Endothelial cell of umbilical vein (primary cell): ENCODE measurements at regions not wholly inside any gene's neighbourhood (a gene's known extent, or its start where the extent isn't known, plus 50 kb on each side); places are given as distances from the start of the nearest gene placed in this dataset.

Experiments used
- BruUV-seq: library from RNA; stranded (reverse); fragments of 400-500 nt; replicated peaks from 2 replicates; lab custom pipeline; 2021; lab: Mats Ljungman, UMichigan
- CTCF ChIA-PET: fragments of 300-600, 350-600 bp; sonication (Branson Sonifier 250); formaldehyde crosslinking; loops from one replicate; lab custom pipeline; 2021; ENCODE audit warnings: antibody characterized with exemption, inconsistent platforms; lab: Charles Lee
- POLR2A ChIA-PET: fragments of 300-600, 350-600 bp; sonication (Branson Sonifier 250); formaldehyde crosslinking; loops from one replicate; lab custom pipeline; 2021; ENCODE audit warnings: antibody characterized with exemption, inconsistent platforms; lab: Charles Lee
- DNase-seq: peaks from one replicate; pipeline ENCODE4 v3.0.0-alpha.2; 2011; ENCODE audit warnings: low read depth, low spot score
- FAIRE-seq: peaks from 2 replicates; lab custom pipeline; 2011; peaks lifted over from hg19 to GRCh38; lab: Jason Lieb, UNC
- H2AFZ ChIP-seq: 2 replicates; pipeline ENCODE4 v1.6.0; 2012; ENCODE audit warnings: low read depth, low read length, control low read depth, inconsistent platforms
- H3K27ac ChIP-seq: 2 replicates; pipeline ENCODE4 v1.5.1; 2011; ENCODE audit warnings: low read depth, mild to moderate bottlenecking, control low read depth, low read length, moderate library complexity; ENCODE audit not compliant: insufficient read depth
- H3K27me3 ChIP-seq, 2 experiments: 2 replicates each; pipeline versions ENCODE4 v1.6.0 to v1.6.1; 2011; ENCODE audit warnings: low read length in 2 of 2, mixed read lengths in 1 of 2; ENCODE audit not compliant: control insufficient read depth in 2 of 2, insufficient read depth in 2 of 2
- H3K36me3 ChIP-seq, 2 experiments: 2 replicates in 1 of 2; 3 replicates in 1 of 2; pipeline ENCODE4 v1.5.1; 2011; ENCODE audit warnings: low read length in 2 of 2, mild to moderate bottlenecking in 1 of 2, moderate library complexity in 1 of 2; ENCODE audit not compliant: control insufficient read depth in 2 of 2, insufficient read depth in 2 of 2; ENCODE audit errors: extremely low read depth in 1 of 2
- H3K4me1 ChIP-seq: 3 replicates; pipeline ENCODE4 v1.5.1; 2011; ENCODE audit warnings: mild to moderate bottlenecking, low read length; ENCODE audit not compliant: control insufficient read depth, insufficient read depth; ENCODE audit errors: extremely low read depth
- H3K4me2 ChIP-seq: 2 replicates; pipeline ENCODE4 v1.6.1; 2011; ENCODE audit warnings: low read length, control low read depth, mixed read lengths; ENCODE audit not compliant: insufficient read depth
- H3K4me3 ChIP-seq, 3 experiments: fragments of 200-600 bp in 1 of 3; sonication (generic), shearing (Covaris generic) in 1 of 3; replicated peaks in 1 of 3; 2 replicates each; pipeline ENCODE4 v1.5.1; 2011 to 2016; ENCODE audit warnings: control low read depth in 3 of 3, low read length in 3 of 3, mild to moderate bottlenecking in 2 of 3, inconsistent platforms in 1 of 3, low read depth in 1 of 3, moderate library complexity in 1 of 3; ENCODE audit not compliant: insufficient read depth in 1 of 3
- H3K79me2 ChIP-seq: 2 replicates; pipeline ENCODE4 v1.6.0; 2012; ENCODE audit warnings: low read length, inconsistent platforms; ENCODE audit not compliant: control insufficient read depth, insufficient read depth
- H3K9ac ChIP-seq: replicated peaks from 2 replicates; pipeline ENCODE3; 2011; ENCODE audit warnings: low read length, control low read depth; ENCODE audit not compliant: insufficient read depth; ENCODE audit errors: extremely low read depth
- H3K9me1 ChIP-seq: replicated peaks from 3 replicates; pipeline ENCODE4 v1.6.0; 2011; ENCODE audit warnings: mild to moderate bottlenecking, low read length; ENCODE audit not compliant: control insufficient read depth, insufficient read depth; ENCODE audit errors: extremely low read depth
- H3K9me3 ChIP-seq: replicated peaks from 2 replicates; pipeline ENCODE4 v1.5.1; 2012; ENCODE audit warnings: low read length, inconsistent platforms; ENCODE audit not compliant: control insufficient read depth, insufficient read depth
- H4K20me1 ChIP-seq: replicated peaks from 2 replicates; pipeline ENCODE3; 2011; ENCODE audit warnings: mild to moderate bottlenecking, low read length; ENCODE audit not compliant: control insufficient read depth, insufficient read depth; ENCODE audit errors: extremely low read depth
- EZH2 ChIP-seq: IDR thresholded peaks from 2 replicates; pipeline ENCODE4 v1.6.1; 2012; ENCODE audit warnings: borderline replicate concordance, low read depth, mild to moderate bottlenecking, moderate library complexity, low read length, inconsistent platforms; ENCODE audit not compliant: severe bottlenecking
- FOS ChIP-seq: IDR thresholded peaks from 2 replicates; pipeline ENCODE4 v1.6.1; 2011; ENCODE audit warnings: mild to moderate bottlenecking, low read length, moderate library complexity, borderline replicate concordance; ENCODE audit not compliant: insufficient read depth
- GATA2 ChIP-seq: IDR thresholded peaks from 2 replicates; pipeline ENCODE4 v1.7.0; 2011; ENCODE audit warnings: low read depth, mild to moderate bottlenecking, moderate library complexity, mixed read lengths, low read length; ENCODE audit not compliant: insufficient read length, insufficient read depth
- JUN ChIP-seq: IDR thresholded peaks from 2 replicates; pipeline ENCODE4 v1.6.1; 2011; ENCODE audit warnings: borderline replicate concordance, low read depth; ENCODE audit not compliant: insufficient read length, insufficient read depth
- MYC ChIP-seq: IDR thresholded peaks from one replicate; pipeline ENCODE4 v1.6.1; 2011; ENCODE audit warnings: mild to moderate bottlenecking, low read depth, low read length
- POLR2A ChIP-seq: IDR thresholded peaks from 2 replicates; pipeline ENCODE4 v1.6.1; 2012; ENCODE audit warnings: low read depth, mild to moderate bottlenecking, control low read depth, low read length
- POLR2AphosphoS5 ChIP-seq: IDR thresholded peaks from 2 replicates; pipeline ENCODE4 v1.6.1; 2012; ENCODE audit warnings: low read depth, mild to moderate bottlenecking, control low read depth, low read length, moderate library complexity; ENCODE audit not compliant: insufficient read depth
- dilution Hi-C: fragments of 300-500 bp; cut with MboI; formaldehyde crosslinking; loops from one replicate; pipeline ENCODE4 v1.15.0; 2019; ENCODE audit warnings: low sequenced_read_pairs; ENCODE audit not compliant: extremely low pct_ligation_motif_present
- intact Hi-C: fragments of 100-400 bp; cut with micrococcal nuclease; formaldehyde crosslinking; loops from one replicate; pipeline ENCODE4 v1.10.0; 2022
- TF ChIP-seq, protein P1 (sequence below), 2 donors: IDR thresholded peaks; 1 replicate in 1 of 2; 2 replicates in 1 of 2; pipeline ENCODE4 v1.5.1; 2011; ENCODE audit warnings: low read length in 2 of 2, mild to moderate bottlenecking in 2 of 2, moderate library complexity in 2 of 2, control low read depth in 1 of 2, inconsistent platforms in 1 of 2, low read depth in 1 of 2; ENCODE audit not compliant: insufficient read depth in 1 of 2; ENCODE audit errors: extremely low read depth in 1 of 2
- TF ChIP-seq, protein P2 (sequence below): IDR thresholded peaks from 2 replicates; pipeline ENCODE4 v1.6.1; 2011; ENCODE audit not compliant: insufficient read depth, insufficient read length

DNA sequence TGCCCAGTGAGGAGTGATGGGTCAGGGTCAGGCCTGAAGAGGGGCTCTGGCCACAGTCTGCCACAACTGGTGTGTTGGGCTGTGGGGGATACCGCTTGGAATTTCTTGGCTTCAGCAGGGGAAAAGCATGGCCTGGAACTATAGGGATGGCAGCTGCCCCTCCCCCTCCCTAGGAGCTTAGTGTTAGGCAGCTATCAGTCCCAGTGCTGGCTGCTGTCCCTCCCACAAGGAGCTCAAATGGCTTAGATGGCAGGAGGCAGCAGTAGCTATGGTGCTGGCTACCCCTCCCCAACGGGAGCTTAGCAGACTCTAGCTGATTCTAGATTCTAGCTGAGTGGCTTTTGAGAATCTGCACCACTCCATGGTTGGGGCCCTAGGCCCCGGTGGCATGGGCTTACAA lies 414.5 kb upstream of the HSF2 start:
- no peak for FAIRE-seq
- ChIA-PET POLR2A (no interaction called here), CTCF (interaction anchor here (0.7 to 1.0 kb wide), 2 partner anchors 8 to 11 kb away, joined by 3 read pairs; no protein-coding TSS in a partner anchor)
- no peaks in the 10 kb centered on the region for H3K4me1 ChIP-seq
- BruUV-seq: no TSS peak
- H3K4me2 ChIP-seq: no peak overlapping the region
- H3K27me3 ChIP-seq: no peaks in the 10 kb centered on the region
- H3K36me3 ChIP-seq: no peaks in the 10 kb centered on the region
- H3K9ac ChIP-seq: no peak overlapping the region
- H2AFZ ChIP-seq: no peak overlapping the region
- H3K9me1 ChIP-seq: no peaks in the 10 kb centered on the region
- no peaks in the 10 kb centered on the region for H3K79me2 ChIP-seq
- intact Hi-C loops: no loop called here
- H3K4me3 ChIP-seq: no peak overlapping the region
- dilution Hi-C loops: no loop called here
- DNase-seq: no peak
- no peaks in the 10 kb centered on the region for H4K20me1 ChIP-seq
- TF ChIP-seq JUN: no peak
- TF ChIP-seq POLR2A: no peak
- no peak for TF ChIP-seq MYC
- no peak for TF ChIP-seq EZH2
- TF ChIP-seq, protein P1, sequence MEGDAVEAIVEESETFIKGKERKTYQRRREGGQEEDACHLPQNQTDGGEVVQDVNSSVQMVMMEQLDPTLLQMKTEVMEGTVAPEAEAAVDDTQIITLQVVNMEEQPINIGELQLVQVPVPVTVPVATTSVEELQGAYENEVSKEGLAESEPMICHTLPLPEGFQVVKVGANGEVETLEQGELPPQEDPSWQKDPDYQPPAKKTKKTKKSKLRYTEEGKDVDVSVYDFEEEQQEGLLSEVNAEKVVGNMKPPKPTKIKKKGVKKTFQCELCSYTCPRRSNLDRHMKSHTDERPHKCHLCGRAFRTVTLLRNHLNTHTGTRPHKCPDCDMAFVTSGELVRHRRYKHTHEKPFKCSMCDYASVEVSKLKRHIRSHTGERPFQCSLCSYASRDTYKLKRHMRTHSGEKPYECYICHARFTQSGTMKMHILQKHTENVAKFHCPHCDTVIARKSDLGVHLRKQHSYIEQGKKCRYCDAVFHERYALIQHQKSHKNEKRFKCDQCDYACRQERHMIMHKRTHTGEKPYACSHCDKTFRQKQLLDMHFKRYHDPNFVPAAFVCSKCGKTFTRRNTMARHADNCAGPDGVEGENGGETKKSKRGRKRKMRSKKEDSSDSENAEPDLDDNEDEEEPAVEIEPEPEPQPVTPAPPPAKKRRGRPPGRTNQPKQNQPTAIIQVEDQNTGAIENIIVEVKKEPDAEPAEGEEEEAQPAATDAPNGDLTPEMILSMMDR (IDR thresholded peaks at IDR 0.05; ENCODE audit: extremely low read depth in 1 of 2, insufficient read depth in 1 of 2, low read depth in 1 of 2, low read length in 2 of 2): no peak
- no peak for TF ChIP-seq GATA2
- TF ChIP-seq FOS: no peak
- TF ChIP-seq, protein P2, sequence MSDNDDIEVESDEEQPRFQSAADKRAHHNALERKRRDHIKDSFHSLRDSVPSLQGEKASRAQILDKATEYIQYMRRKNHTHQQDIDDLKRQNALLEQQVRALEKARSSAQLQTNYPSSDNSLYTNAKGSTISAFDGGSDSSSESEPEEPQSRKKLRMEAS: no peak
- no peak for TF ChIP-seq POLR2AphosphoS5
- H3K9me3 ChIP-seq: no peaks in the 10 kb centered on the region
- no peak overlapping the region for H3K27ac ChIP-seq
